ENCODE measurements at regions not wholly inside any gene's neighbourhood (a gene's known extent, or its start where the extent isn't known, plus 50 kb on each side); places are given as distances from the start of the nearest gene placed in this dataset.

DNA sequence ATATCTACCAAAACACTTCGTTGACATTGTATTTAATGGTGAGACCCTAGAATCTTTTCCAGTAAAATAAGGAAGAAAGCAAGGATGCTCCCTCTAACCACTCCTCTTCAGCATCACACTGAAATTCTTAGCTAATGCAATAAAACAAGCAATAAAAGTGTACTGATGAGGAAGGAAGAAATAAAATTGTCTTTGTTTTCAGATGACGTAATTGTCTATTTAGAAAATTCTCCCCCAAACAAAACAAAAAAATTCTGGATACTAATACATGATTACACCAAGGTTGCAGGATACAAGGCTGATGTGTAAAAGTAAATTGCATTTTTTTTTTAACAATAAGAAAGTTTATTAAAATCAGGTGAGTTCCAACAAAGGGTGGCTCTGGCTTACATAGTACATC, 205.0 kb upstream of the SSTR4 start:
- TF ChIP-seq YY1 (IDR thresholded peaks at IDR 0.05) (no peak), TAF1 (conservative IDR thresholded peaks at IDR 0.05) (no peak), GABPA (IDR thresholded peaks at IDR 0.05 in 1 of 2, conservative IDR thresholded peaks at IDR 0.05 in 1 of 2) (no peak), SP1 (IDR thresholded peaks at IDR 0.05) (no peak), JUND (IDR thresholded peaks at IDR 0.05) (no peak), EGR1 (IDR thresholded peaks at IDR 0.05; ENCODE audit: low read depth in 2 of 2) (no peak), NR2F2 (IDR thresholded peaks at IDR 0.05) (no peak), HNF4G (IDR thresholded peaks at IDR 0.05) (no peak)
- TF ChIP-seq, protein P1, sequence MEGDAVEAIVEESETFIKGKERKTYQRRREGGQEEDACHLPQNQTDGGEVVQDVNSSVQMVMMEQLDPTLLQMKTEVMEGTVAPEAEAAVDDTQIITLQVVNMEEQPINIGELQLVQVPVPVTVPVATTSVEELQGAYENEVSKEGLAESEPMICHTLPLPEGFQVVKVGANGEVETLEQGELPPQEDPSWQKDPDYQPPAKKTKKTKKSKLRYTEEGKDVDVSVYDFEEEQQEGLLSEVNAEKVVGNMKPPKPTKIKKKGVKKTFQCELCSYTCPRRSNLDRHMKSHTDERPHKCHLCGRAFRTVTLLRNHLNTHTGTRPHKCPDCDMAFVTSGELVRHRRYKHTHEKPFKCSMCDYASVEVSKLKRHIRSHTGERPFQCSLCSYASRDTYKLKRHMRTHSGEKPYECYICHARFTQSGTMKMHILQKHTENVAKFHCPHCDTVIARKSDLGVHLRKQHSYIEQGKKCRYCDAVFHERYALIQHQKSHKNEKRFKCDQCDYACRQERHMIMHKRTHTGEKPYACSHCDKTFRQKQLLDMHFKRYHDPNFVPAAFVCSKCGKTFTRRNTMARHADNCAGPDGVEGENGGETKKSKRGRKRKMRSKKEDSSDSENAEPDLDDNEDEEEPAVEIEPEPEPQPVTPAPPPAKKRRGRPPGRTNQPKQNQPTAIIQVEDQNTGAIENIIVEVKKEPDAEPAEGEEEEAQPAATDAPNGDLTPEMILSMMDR (IDR thresholded peaks at IDR 0.05; ENCODE audit: low read depth, low read length, missing input control): no peak
- TF ChIP-seq, protein P2, sequence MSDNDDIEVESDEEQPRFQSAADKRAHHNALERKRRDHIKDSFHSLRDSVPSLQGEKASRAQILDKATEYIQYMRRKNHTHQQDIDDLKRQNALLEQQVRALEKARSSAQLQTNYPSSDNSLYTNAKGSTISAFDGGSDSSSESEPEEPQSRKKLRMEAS (IDR thresholded peaks at IDR 0.05): no peak
- TF ChIP-seq, protein P3, sequence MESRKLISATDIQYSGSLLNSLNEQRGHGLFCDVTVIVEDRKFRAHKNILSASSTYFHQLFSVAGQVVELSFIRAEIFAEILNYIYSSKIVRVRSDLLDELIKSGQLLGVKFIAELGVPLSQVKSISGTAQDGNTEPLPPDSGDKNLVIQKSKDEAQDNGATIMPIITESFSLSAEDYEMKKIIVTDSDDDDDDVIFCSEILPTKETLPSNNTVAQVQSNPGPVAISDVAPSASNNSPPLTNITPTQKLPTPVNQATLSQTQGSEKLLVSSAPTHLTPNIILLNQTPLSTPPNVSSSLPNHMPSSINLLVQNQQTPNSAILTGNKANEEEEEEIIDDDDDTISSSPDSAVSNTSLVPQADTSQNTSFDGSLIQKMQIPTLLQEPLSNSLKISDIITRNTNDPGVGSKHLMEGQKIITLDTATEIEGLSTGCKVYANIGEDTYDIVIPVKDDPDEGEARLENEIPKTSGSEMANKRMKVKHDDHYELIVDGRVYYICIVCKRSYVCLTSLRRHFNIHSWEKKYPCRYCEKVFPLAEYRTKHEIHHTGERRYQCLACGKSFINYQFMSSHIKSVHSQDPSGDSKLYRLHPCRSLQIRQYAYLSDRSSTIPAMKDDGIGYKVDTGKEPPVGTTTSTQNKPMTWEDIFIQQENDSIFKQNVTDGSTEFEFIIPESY (IDR thresholded peaks at IDR 0.05): no peak
- TF ChIP-seq, protein P4, sequence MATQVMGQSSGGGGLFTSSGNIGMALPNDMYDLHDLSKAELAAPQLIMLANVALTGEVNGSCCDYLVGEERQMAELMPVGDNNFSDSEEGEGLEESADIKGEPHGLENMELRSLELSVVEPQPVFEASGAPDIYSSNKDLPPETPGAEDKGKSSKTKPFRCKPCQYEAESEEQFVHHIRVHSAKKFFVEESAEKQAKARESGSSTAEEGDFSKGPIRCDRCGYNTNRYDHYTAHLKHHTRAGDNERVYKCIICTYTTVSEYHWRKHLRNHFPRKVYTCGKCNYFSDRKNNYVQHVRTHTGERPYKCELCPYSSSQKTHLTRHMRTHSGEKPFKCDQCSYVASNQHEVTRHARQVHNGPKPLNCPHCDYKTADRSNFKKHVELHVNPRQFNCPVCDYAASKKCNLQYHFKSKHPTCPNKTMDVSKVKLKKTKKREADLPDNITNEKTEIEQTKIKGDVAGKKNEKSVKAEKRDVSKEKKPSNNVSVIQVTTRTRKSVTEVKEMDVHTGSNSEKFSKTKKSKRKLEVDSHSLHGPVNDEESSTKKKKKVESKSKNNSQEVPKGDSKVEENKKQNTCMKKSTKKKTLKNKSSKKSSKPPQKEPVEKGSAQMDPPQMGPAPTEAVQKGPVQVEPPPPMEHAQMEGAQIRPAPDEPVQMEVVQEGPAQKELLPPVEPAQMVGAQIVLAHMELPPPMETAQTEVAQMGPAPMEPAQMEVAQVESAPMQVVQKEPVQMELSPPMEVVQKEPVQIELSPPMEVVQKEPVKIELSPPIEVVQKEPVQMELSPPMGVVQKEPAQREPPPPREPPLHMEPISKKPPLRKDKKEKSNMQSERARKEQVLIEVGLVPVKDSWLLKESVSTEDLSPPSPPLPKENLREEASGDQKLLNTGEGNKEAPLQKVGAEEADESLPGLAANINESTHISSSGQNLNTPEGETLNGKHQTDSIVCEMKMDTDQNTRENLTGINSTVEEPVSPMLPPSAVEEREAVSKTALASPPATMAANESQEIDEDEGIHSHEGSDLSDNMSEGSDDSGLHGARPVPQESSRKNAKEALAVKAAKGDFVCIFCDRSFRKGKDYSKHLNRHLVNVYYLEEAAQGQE (IDR thresholded peaks at IDR 0.05): no peak
- TF ChIP-seq, protein P5, sequence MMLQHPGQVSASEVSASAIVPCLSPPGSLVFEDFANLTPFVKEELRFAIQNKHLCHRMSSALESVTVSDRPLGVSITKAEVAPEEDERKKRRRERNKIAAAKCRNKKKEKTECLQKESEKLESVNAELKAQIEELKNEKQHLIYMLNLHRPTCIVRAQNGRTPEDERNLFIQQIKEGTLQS (IDR thresholded peaks at IDR 0.05): no peak
